Muscle layer of duodenum (tissue), 2 donors: ENCODE measurements at regions not wholly inside any gene's neighbourhood (a gene's known extent, or its start where the extent isn't known, plus 50 kb on each side); places are given as distances from the start of the nearest gene placed in this dataset.

Source experiments
- H3K27ac ChIP-seq: one replicate; pipeline ENCODE4 v1.7.0; 2013; ENCODE audit warnings: mild to moderate bottlenecking, low read length
- H3K27me3 ChIP-seq: one replicate; pipeline ENCODE4 v1.7.0; 2013; ENCODE audit warnings: low read depth, mild to moderate bottlenecking, control low read depth, low read length
- H3K36me3 ChIP-seq, 2 donors: one replicate each; pipeline ENCODE4 v1.7.0; 2013; ENCODE audit warnings: low read length in 2 of 2, control low read depth in 1 of 2, mild to moderate bottlenecking in 1 of 2; ENCODE audit not compliant: insufficient read depth in 2 of 2, control insufficient read depth in 1 of 2
- H3K4me1 ChIP-seq, 2 donors: one replicate each; pipeline ENCODE4 v1.7.0; 2013; ENCODE audit warnings: low read length in 2 of 2, mild to moderate bottlenecking in 2 of 2, control low read depth in 1 of 2, moderate library complexity in 1 of 2; ENCODE audit not compliant: insufficient read depth in 2 of 2, control insufficient read depth in 1 of 2
- H3K4me3 ChIP-seq, 2 donors: one replicate each; pipeline ENCODE4 v1.7.0; 2013; ENCODE audit warnings: low read length in 2 of 2, low read depth in 1 of 2, mild to moderate bottlenecking in 1 of 2
- H3K9me3 ChIP-seq, 2 donors: one replicate each; pipeline ENCODE4 v1.7.0; 2013; ENCODE audit warnings: low read length in 2 of 2, control low read depth in 1 of 2, mild to moderate bottlenecking in 1 of 2; ENCODE audit not compliant: control insufficient read depth in 1 of 2
- donor health status: healthy.

DNA sequence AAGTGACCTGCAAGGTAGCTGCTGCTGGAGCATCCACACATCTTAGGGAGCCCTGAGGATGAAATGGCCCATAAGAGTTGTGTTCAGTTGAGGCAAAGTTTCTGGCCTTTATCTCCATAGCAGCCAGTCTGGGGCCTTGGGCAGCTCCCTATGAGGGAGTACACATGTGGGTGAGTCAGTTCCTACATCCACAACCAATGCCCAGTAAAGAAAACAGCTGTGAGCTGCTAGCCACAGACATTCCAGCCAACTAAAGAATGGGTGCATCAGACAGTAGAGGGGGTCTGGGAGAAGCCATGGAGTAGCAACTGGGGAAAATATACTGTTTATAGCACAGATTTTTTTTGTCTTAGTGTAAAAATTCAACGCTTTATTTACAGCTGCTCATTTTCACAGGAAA lies 720.7 kb downstream of the TLE1 start:
- H3K27me3 ChIP-seq: no peaks in the 10 kb centered on the region

DNA sequence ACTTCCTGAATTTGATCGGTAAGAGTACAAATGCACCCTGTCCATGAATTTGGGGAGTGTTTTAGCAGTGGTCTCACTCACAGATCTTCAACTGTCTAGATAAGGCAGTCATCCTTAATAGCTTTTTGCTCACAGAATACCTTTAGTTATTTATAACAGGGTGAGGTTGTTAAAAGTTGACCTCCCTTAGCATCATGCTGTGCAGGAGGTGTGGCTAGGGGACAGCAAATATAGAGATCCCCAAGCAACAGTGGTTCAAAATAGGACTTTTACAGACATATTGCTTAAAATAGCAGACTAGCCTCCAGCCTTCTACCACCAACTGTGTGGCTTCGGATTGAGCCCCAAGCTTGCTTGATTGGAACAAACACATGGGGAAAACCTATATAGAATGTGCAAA lies 724.4 kb downstream of the TLE1 start:
- Histone ChIP-seq H3K4me3 (no peak overlapping the region), H3K27ac (no peak overlapping the region), H3K9me3 (no peaks in the 10 kb centered on the region), H3K36me3 (no peaks in the 10 kb centered on the region), H3K4me1 (no peaks in the 10 kb centered on the region), H3K27me3 (no peaks in the 10 kb centered on the region)

More for the DNA sequence above, 720.7 kb downstream of the TLE1 start:
- H3K4me1 ChIP-seq: no peaks in the 10 kb centered on the region
- peaks cover 0 to 3% of the 10 kb centered on the region in 2 donors for H3K9me3 ChIP-seq
- H3K36me3 ChIP-seq: no peaks in the 10 kb centered on the region
- H3K27ac ChIP-seq: no peak overlapping the region
- no peak overlapping the region for H3K4me3 ChIP-seq

DNA sequence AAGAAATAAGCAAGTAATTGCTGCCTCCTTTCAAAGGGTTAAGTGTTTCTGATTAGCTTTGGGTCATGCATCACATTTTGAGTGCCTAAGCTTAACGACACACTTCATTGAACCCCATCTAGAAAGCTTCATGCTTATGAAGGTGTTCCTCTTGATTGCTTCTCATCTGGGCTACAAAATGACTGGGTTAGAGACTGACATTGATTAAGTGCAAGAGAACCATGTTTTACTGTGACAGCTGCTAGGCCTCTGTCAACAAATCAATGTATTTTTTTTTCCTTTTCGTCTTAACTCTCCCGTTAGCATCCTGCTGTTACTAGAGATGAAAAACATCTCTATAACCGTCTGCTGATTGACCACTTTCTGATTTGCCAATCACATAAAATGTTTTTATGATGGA lies 725.0 kb downstream of the TLE1 start:
- H3K36me3 ChIP-seq: no peaks in the 10 kb centered on the region
- no peaks in the 10 kb centered on the region for H3K4me1 ChIP-seq
- H3K4me3 ChIP-seq: no peak overlapping the region
- H3K27me3 ChIP-seq: no peaks in the 10 kb centered on the region
- no peaks in the 10 kb centered on the region for H3K9me3 ChIP-seq
- no peak overlapping the region for H3K27ac ChIP-seq

DNA sequence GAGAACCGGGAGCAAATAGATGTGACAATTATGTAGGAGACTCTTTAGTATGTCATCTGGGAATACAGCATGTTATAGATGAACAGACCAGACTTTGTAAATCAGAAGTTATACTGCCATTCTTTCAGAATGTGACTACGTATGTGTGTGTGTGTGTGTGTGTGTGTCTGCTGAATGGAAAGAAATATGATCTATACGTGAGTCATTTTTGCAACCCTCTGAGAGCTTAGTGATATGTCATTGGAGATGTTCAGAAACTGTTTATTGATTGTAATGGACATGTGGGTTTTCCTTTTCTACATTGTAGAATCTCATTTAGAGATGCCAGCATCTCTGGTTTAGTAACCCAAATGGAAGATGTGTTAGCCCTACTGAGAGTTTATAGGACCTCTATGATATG lies 731.5 kb downstream of the TLE1 start:
- no peaks in the 10 kb centered on the region for H3K9me3 ChIP-seq
- H3K36me3 ChIP-seq: no peaks in the 10 kb centered on the region
- no peaks in the 10 kb centered on the region for H3K4me1 ChIP-seq
- H3K27ac ChIP-seq: no peak overlapping the region
- no peak overlapping the region for H3K4me3 ChIP-seq
- no peaks in the 10 kb centered on the region for H3K27me3 ChIP-seq

DNA sequence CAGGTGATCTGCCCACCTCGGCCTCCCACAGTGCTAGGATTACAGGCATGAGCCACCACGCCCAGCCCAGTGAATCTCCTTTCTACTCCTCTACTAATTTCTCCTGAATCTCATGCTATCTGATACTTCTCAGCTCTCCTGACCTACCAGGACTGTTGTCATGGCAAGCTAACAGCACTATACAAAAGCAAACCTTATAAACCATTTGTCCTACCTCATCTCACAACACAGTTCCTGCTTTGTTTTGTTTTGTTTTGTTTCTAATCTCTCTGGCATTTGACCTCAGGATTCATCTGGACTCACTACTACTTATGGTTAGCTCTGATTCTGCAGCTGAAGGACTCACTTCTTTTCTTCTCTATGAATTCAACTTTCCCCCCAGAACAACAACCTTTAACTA lies 734.8 kb downstream of the TLE1 start:
- no peaks in the 10 kb centered on the region for H3K36me3 ChIP-seq
- H3K4me1 ChIP-seq: no peaks in the 10 kb centered on the region
- no peaks in the 10 kb centered on the region for H3K27me3 ChIP-seq
- no peak overlapping the region for H3K4me3 ChIP-seq
- H3K27ac ChIP-seq: no peak overlapping the region
- no peaks in the 10 kb centered on the region for H3K9me3 ChIP-seq

DNA sequence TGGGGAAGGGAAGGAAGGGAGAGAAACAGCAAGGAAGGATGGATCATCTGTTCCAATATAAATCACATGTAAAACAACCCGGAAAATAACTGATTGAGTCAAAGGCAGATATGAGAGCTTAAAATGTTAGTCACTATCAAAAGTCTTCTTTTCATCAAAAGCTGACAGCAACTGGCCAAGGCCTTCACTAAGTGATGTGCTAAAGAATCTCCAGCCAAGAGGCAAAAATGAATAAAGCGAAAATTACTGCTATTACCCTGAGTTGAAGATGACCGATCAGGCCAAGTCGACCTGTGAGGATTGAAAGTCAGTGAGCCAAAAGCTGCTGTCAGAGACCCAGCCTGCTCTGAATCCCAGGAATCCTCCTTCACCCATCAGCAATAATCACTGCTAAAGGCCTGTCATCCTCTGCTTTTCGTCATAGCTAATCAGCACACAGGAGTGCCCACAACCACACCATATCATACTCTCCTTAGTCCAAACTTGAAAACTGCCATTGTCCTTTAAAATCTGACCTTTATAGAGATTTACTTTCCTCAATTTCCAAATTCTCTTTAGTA lies 736.9 kb downstream of the TLE1 start:
- Histone ChIP-seq H3K4me3 (no peak overlapping the region), H3K36me3 (no peaks in the 10 kb centered on the region), H3K4me1 (peaks cover 0 to 12% of the 10 kb centered on the region in 2 donors), H3K9me3 (no peaks in the 10 kb centered on the region), H3K27me3 (no peaks in the 10 kb centered on the region), H3K27ac (no peak overlapping the region)

DNA sequence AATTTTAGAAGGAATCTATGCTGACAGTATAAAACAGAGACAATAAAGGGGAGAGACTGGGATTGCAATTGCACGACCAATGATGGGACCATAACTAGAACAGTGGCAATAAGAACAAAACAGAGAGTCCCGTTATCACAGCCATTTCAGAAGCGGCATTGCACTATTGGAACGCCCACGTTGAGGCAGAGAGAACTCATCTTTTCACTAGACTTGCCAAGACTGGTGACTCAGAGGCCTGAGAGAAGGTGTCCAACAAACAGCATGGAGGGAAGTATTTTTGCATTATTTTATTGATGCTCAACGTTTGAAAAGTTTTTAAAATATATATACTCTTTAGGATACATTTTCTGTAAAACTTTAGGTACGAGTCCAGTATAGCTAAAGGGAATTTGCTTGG lies 737.7 kb downstream of the TLE1 start:
- Histone ChIP-seq H3K4me1 (peaks cover 0 to 15% of the 10 kb centered on the region in 2 donors), H3K27me3 (no peaks in the 10 kb centered on the region), H3K36me3 (no peaks in the 10 kb centered on the region), H3K9me3 (no peaks in the 10 kb centered on the region), H3K4me3 (no peak overlapping the region), H3K27ac (no peak overlapping the region)

DNA sequence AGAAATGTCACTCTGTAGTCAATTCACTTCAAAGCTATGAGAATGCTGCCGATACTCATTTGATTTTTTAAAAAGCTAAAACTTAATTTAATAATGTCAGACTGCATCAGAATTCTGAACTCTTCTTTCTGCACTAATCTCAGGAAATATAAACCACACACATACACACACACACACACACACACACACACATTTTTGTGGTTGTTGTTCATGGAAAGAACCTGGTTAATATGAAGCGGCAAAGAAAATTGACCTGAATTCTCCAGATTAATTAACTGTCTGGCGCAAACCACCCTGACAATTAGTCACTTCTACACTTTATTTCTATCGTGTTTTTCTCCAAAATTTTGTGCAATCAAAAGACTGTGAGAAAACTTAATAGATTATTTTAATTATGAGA lies 740.5 kb downstream of the TLE1 start:
- H3K4me3 ChIP-seq: no peak overlapping the region
- H3K36me3 ChIP-seq: no peaks in the 10 kb centered on the region
- H3K27ac ChIP-seq: no peak overlapping the region
- H3K4me1 ChIP-seq: peaks cover 0 to 15% of the 10 kb centered on the region in 2 donors
- no peaks in the 10 kb centered on the region for H3K9me3 ChIP-seq
- no peaks in the 10 kb centered on the region for H3K27me3 ChIP-seq

DNA sequence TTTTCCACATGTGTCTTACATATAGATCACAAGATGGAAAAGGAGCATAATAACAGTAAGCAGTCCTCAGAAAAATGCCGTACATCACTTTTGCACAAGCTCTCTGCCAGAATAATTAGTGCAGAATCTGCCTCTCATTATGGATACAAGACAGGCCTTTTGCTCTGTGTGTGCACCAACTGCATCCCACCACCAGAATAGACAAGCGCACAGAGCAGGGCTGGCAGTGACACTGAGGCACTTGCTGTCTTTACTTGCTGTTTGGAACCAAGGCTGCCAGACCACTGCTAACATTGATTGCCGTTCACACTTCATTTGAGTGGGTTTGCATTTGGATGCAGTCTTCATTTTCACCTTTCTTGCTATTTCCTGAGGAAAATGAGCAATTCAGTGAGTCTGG lies 741.3 kb downstream of the TLE1 start:
- Histone ChIP-seq H3K27ac (no peak overlapping the region), H3K36me3 (no peaks in the 10 kb centered on the region), H3K4me3 (no peak overlapping the region), H3K27me3 (no peaks in the 10 kb centered on the region), H3K4me1 (peaks cover 0 to 15% of the 10 kb centered on the region in 2 donors), H3K9me3 (no peaks in the 10 kb centered on the region)

DNA sequence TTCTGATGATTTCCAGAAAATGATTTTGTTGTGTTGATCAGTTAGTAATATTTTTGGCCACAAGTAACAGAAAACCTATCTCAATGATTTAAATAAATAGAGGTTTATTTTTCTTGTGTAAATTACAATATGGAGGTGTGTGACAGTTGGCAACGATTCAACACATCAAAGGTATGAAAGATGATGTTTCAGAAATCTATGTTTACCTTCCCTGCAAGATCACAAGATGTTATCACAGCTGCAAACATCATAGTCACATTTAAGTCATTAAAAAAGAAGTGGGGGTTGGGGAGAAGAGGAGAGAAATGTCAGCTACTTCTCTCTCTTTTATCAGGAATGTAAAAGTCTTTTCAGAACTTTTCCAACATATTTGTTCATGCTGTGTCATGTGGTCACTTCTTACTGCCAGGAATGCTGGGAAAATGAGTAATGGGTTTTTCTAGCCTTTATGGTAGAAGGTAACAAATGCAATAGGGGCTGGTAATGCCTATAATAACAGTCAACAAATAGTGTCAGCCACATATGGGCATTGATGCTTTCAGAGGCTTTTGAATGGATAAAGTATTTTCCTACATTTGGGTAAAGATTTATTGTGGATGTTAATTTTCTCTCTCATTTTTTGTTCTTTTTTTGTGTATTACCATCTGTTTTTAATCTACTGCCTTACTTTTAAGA lies 742.7 kb downstream of the TLE1 start:
- Histone ChIP-seq H3K4me1 (peaks cover 0 to 15% of the 10 kb centered on the region in 2 donors), H3K36me3 (no peaks in the 10 kb centered on the region), H3K9me3 (no peaks in the 10 kb centered on the region), H3K4me3 (no peak overlapping the region), H3K27ac (no peak overlapping the region), H3K27me3 (no peaks in the 10 kb centered on the region)

DNA sequence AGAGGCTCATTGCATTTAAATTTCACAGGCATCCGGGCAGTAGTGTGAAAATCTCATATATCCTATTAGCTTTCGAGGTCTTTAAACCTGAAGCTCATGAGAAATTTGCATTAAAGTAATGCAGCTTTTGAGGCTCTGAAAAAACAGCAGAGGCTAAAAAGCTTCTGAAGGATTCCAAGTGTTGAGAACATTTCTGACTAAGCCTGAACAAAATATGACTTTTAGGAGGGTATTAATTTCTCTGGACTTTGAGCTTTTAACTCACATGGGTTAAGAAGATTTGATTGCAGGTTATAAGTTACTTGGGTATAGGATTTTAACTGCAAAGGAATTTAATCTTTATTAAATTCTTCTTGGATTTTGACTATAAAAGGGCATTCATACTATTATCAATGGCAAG lies 743.9 kb downstream of the TLE1 start:
- Histone ChIP-seq H3K4me3 (no peak overlapping the region), H3K36me3 (no peaks in the 10 kb centered on the region), H3K27ac (no peak overlapping the region)

DNA sequence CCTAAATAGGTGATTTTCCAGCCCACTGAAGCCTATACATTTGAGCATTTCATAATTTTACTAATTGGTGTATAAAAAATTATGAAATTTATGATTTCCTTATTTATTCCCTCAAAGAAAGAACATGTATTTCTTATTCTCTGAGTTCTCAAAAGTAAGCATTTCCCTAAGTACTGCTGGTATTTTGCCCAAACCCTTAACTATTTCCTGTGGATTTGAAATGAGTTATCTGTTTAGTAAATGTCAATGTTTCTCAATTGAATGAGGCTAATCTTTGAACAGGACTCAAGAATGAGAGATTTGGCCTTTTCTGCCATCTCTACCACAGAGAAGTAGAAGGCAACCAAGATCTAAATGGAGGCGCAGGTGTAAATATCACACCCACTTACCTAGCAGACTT lies 751.7 kb downstream of the TLE1 start:
- Histone ChIP-seq H3K9me3 (no peaks in the 10 kb centered on the region), H3K27me3 (no peaks in the 10 kb centered on the region), H3K4me1 (no peaks in the 10 kb centered on the region), H3K27ac (no peak overlapping the region), H3K36me3 (no peaks in the 10 kb centered on the region), H3K4me3 (no peak overlapping the region)

More for the DNA sequence above, 743.9 kb downstream of the TLE1 start:
- Histone ChIP-seq H3K9me3 (no peaks in the 10 kb centered on the region), H3K27me3 (no peaks in the 10 kb centered on the region), H3K4me1 (peaks cover 0 to 15% of the 10 kb centered on the region in 2 donors)
